ENCODE measurements at regions not wholly inside any gene's neighbourhood (a gene's known extent, or its start where the extent isn't known, plus 50 kb on each side); places are given as distances from the start of the nearest gene placed in this dataset.

- no peak overlapping the region for H3K27ac ChIP-seq (ENCODE audit: extremely low read depth, low read depth, low read length)
- no peaks in the 10 kb centered on the region for H3K36me3 ChIP-seq (ENCODE audit: control insufficient read depth in 2 of 2, insufficient read depth in 1 of 2, low read length in 2 of 2)
- POLR2A ChIA-PET: no interaction called here
- no peak overlapping the region for H3K4me3 ChIP-seq (ENCODE audit: low read depth, low read length)
- CTCF ChIA-PET: no interaction called here
- no peak for TF ChIP-seq ZBTB8A (tag by site-specific recombination; IDR thresholded peaks at IDR 0.05)
- TF ChIP-seq ZNF514 (tag by site-specific recombination; IDR thresholded peaks at IDR 0.05): no peak
- no peak for TF ChIP-seq ZNF223 (tag by site-specific recombination; IDR thresholded peaks at IDR 0.05)
- no peak for TF ChIP-seq ZNF311 (tag by site-specific recombination; IDR thresholded peaks at IDR 0.05; ENCODE audit: borderline replicate concordance)
- TF ChIP-seq ZNF521 (tag by site-specific recombination; IDR thresholded peaks at IDR 0.05): no peak
- TF ChIP-seq ZNF175 (tag by site-specific recombination; IDR thresholded peaks at IDR 0.05): no peak
- no peak for TF ChIP-seq ZNF571 (tag by site-specific recombination; IDR thresholded peaks at IDR 0.05)
- TF ChIP-seq ZNF585B (tag by site-specific recombination; IDR thresholded peaks at IDR 0.05): no peak
- TF ChIP-seq ZFHX2 (tag by site-specific recombination; conservative IDR thresholded peaks at IDR 0.05): no peak
- no peak for TF ChIP-seq ZNF16 (tag by site-specific recombination; IDR thresholded peaks at IDR 0.05; ENCODE audit: low read depth)
- TF ChIP-seq, protein P1, sequence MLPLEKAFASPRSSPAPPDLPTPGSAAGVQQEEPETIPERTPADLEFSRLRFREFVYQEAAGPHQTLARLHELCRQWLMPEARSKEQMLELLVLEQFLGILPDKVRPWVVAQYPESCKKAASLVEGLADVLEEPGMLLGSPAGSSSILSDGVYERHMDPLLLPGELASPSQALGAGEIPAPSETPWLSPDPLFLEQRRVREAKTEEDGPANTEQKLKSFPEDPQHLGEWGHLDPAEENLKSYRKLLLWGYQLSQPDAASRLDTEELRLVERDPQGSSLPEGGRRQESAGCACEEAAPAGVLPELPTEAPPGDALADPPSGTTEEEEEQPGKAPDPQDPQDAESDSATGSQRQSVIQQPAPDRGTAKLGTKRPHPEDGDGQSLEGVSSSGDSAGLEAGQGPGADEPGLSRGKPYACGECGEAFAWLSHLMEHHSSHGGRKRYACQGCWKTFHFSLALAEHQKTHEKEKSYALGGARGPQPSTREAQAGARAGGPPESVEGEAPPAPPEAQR (tag by site-specific recombination; IDR thresholded peaks at IDR 0.05): no peak
- TF ChIP-seq INSM2 (tag by site-specific recombination; IDR thresholded peaks at IDR 0.05): no peak
- TF ChIP-seq BCL11A (tag by site-specific recombination; IDR thresholded peaks at IDR 0.05; ENCODE audit: low read depth): no peak
- TF ChIP-seq, protein P2, sequence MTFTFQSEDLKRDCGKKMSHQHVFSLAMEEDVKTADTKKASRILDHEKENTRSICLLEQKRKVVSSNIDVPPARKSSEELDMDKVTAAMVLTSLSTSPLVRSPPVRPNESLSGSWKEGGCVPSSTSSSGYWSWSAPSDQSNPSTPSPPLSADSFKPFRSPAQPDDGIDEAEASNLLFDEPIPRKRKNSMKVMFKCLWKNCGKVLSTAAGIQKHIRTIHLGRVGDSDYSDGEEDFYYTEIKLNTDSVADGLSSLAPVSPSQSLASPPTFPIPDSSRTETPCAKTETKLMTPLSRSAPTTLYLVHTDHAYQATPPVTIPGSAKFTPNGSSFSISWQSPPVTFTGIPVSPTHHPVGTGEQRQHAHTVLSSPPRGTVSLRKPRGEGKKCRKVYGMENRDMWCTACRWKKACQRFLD (tag by site-specific recombination; IDR thresholded peaks at IDR 0.05): no peak
- no peak for TF ChIP-seq ZNF513 (tag by site-specific recombination; IDR thresholded peaks at IDR 0.05)
- no peak for TF ChIP-seq ZNF146 (tag by site-specific recombination; IDR thresholded peaks at IDR 0.05)
- no peak for TF ChIP-seq IKZF3 (tag by site-specific recombination; IDR thresholded peaks at IDR 0.05)
- TF ChIP-seq ZNF184 (tag by site-specific recombination; IDR thresholded peaks at IDR 0.05): no peak
- TF ChIP-seq SP2 (tag by site-specific recombination; IDR thresholded peaks at IDR 0.05): no peak
- no peak for TF ChIP-seq PRDM10 (tag by site-specific recombination; IDR thresholded peaks at IDR 0.05)
- no peaks in the 10 kb centered on the region for H3K4me1 ChIP-seq (ENCODE audit: control insufficient read depth, insufficient read depth, low read length)
- H3K9me3 ChIP-seq (ENCODE audit: control insufficient read depth, insufficient read depth, low read depth, low read length): no peaks in the 10 kb centered on the region
Measured at GRCh38 chr13:109348519-109349258, 437.7 kb downstream of the IRS2 start.
